ENCODE measurements at regions not wholly inside any gene's neighbourhood (a gene's known extent, or its start where the extent isn't known, plus 50 kb on each side); places are given as distances from the start of the nearest gene placed in this dataset.
"Not testable (repeated sequence)": the region's sequence is repeated elsewhere in the genome, so short reads cannot be mapped to it uniquely, and the experiment has no call there.

DNA sequence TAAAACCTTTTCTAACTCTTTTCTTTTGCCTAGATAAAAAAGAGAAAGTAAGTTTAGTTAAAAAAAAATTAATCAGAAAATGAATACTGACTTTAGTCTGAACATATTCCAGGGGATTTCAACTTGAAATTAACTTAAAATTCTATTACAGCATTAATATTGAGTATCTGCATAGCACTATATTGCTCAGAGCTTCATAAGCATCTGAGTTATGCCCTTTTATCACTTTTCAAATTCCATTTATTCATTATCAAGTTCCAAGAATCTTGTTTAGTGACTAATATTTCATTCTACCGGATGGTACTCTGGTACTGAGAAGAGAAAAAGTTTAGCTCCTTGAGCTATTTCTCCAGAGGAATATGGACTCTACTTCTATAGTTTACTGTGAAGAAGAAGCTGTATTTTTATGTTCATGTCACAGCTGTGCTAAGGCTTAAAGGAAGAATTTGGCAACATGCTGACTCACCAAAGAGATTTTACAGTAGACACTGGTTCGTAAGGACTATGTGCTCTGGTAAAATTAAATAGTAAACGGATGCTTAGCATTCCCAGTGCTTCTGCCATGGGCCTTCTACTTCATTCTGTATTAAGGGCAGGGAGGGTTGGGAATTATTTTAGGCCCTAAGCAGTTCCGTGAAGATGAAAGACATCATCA lies 285.2 kb upstream of the SEMA6A start:
- no peak for DNase-seq

DNA sequence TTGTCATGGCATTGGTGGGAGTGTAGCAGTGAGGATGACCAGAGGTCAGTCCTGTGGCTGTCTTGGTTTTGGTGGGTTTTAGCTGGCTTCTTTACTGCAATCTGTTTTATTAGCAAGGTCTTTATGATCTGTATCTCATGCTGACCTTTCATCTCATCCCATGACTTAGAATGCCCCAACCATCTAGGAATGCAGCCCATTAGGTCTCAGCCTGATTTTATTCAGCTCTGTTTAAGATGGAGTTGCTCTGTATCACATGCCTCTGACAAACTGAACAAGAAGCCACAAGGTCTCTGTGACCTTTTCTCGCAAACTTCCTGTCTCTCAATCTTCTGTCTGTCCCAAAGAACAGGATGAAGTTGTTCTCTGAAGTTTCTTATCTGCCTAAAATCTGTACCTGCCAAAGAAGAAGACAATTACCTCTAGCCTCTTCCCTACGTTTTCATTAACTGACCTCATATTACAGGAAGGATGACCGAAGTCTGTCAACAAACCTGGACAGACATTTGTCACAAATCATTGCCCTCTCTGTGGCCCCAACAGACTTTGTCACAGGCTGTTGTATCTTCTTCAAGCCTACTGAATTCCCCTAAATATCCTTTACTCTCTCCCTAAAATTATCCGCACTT lies 284.2 kb upstream of the SEMA6A start:
- DNase-seq, result no peak

DNA sequence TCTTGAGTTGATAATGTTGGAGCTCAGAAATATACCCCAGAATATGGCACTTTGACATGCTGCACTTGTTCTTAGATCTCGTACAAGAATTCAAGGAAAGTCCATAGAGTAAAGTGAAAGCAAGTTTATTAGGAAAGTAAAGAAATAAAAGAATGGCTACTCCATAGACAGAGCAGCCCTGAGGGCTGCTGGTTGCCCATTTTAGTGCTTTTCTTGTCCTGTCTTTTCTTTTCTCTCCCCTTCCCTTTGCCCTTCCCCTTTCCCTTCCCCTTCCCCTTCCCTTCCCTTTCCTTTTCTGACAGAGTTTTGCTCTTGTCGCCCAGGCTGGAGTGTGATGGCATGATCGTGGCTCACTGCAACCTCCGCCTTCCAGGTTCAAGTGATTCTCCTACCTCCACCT lies 283.4 kb upstream of the SEMA6A start:
- not testable (repeated sequence) for DNase-seq

DNA sequence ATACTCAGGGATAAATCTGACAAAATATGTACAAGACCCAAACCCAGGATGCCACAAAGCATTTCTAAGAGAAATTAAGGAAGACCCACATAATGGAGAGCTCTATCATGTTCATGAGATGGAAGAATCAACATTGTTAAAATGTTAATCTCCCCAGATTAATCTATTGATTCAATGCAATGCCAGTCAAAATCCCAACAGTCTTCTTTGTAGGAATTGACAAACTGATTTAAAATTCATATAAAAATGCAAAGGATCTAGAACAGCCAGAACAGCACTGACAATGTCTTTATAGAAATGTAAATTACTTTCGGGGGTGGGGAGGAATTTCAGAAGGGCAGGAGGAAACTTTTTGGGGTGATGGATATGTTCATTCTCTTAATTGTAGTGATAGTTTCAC lies 281.6 kb upstream of the SEMA6A start:
- DNase-seq, result no peak

DNA sequence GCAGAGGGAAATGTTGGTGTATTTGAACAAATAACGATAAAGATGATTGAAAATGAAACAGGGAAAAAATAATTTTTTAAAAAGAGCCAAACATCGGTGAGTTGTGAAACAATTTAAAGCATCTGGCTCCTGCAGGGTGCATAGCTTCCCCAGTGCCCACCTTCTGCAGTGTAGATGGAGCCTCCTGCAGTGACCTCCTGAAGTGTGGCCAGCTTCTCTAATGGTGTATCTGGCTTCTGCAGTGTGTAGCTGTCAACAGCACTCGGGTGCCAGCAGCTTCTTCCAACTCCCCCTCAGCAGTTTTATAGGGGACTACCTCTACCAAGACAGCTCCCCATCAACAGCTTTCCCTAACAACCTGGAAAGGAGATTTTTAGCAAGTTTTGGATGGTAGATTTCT lies 279.4 kb upstream of the SEMA6A start:
- DNase-seq, result no peak

DNA sequence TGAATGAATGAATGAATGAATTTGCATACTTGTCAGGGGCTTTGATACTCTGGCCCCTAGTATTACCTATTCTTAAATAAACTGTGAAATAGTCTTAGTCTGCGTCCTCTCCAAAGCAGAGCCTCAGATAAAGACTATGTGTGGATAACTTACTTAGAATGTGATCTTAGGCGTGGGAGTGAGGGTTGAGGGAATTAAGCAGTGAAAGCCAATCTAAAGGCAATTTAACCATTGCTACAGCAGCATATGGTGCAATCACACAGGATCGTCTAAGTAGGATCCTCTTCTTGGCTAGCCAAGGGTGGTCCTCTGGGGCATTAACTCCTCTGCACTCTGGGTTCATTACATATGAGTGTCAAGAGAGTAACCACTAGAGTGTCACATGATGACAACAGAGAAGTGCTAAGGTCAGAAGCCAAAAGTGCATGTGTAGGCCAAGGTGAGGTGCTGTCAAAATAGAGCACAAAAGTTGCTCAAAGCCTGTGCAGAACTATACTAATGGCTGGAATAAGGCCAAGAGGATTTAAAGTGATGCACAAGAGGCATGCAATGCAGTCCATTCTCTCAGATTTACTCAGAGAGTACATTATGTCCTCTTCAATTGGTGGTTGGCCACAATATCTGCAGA lies 274.4 kb upstream of the SEMA6A start:
- DNase-seq, result no peak

DNA sequence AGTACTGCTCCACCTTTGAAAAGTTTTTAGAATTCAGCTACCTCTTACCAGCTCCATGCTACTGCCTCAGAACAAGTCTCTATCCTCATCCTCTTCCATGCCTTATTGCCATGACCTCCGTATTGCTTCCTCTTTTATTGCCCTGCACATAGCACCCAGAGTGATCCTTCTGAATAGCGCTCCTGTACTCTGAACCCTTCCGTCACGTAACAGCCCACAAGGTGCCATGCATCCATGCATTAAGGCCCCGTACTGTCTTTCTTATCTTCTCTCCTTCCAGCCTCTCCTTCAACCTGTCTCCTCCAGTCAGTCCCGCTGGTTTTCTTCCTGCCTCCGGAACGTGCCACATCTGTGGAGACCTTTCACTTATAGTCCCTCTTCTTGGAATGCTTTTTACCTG lies 273.3 kb upstream of the SEMA6A start:
- DNase-seq, result no peak

DNA sequence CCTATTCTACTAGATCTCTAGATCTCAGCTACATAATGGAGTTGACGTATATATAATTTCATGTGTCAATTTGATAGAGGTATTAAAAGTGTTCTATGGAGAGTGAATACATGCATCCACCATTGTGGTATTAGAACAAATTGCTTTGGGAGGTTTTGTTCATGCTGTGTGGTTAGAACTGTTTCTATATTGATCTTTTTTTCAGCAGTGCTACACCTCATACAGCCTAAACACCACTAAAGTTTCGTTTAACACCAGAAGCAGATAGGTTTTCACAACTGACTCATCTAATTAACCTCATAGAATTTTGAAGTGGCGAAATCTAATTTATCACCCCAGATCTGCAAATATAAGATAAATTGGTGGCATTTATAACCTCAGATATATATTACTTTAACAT lies 269.4 kb upstream of the SEMA6A start:
- no peak for DNase-seq

DNA sequence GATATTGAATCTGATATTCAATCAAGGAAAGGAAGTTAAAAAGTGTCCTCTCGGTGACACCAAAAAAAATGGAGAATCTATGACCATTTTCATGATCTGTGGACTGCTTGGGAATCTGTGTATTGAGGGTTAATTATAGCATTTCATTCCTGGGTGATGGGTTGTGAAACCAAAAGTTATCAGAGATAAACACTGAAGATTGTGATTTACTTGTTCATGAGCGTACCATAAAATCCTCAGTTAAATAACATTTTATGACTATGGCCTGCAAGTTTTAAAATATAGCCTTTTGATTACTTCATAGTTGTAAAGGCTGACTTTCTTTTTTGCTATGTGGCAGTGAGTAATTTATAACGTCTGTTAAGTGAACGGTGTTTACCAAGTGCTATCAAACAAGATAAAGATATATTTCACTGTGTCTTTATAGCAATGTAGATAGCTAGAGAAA lies 267.9 kb upstream of the SEMA6A start:
- no peak for DNase-seq

DNA sequence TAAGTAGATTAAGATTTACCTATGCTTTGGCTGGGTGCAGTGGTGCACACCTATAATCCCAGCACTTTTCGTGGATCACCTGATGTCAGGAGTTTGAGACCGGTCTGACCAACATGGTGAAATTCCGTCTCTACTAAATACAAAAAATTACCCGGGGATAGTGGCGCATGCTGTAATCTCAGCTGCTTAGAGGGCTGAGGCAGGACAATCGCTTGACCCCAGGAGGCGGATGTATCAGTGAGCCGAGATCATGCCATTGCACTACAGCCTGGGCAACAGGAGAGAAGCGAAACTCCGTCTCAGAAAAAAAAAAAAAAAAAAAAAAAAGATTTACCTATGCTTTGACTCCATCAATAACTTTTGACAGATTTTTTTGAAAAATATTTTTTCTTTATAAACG lies 267.1 kb upstream of the SEMA6A start:
- DNase-seq, result no peak

DNA sequence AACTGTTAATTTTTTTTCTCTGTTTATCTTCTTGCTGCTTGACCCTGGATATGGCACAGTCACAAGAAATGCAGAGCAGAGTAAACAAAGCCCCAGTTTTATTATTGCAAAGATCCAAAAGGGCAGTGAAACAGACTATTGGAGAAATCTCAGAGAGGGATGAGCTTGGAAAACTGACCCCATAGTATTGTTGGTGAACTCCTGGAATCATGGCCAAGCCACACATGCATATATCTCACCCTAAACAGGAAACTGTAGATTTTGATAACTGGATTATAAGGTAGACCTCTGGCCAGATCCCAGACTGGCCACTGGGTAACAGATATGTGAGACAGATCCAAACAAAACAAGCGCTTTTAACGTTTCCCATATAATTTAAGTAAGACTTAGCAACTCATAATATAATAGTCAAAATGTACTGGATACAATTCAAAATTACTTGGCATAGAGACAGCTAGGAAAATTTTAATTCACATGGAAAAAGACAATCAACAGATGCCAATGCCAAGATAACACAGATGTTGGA lies 263.5 kb upstream of the SEMA6A start:
- no peak for DNase-seq

DNA sequence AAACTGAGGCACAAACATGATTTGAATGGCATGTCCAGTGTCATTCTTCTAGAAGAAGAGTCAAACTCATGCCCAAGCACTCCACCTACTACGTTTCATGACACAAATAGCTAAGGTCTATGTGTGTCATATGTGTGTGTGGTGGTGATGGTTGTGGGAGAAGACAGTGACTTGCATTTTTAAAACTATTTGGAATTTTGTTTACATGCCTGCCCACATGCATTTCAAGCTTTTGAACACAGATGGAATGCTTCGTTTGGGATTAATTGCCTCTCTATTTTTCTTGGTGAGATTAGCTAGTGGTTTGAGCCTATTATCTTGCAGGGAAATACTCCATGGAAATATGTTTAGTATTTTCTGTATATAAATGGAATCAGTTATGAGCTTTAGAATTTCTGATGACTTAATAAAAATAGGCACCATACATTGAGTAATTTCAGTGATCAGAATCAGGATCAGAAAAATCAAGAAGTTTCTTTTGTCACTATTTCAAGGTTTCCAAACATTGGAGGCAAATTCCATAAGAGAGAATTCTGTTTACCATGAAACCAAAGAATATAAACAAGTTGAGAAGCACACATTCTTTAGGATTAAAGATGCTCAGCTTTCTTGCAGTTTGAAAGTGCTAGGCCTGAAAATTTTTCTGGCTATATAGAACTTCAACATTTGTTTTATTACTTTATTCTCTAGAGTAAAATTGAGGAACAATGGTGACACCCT lies 260.3 kb upstream of the SEMA6A start:
- DNase-seq, result no peak

DNA sequence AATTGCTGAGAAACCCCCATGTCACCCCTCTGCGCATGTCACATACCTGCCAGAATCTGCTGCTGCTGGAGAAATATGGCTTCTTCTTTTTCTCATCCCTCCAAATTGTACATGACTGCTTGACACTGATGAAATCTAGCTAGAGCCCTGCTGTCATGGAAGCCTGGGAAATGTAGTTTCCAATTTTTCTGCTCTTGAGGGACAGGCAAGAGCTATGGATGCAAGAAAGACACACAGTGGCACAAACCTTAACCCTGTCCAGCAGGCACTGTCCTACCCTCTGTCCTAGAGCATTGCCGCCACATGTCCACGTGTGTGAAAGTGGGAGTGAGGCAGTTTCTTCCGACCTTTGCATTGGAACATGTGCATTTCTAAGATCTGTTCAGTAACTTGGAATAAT lies 255.5 kb upstream of the SEMA6A start:
- DNase-seq, result no peak

DNA sequence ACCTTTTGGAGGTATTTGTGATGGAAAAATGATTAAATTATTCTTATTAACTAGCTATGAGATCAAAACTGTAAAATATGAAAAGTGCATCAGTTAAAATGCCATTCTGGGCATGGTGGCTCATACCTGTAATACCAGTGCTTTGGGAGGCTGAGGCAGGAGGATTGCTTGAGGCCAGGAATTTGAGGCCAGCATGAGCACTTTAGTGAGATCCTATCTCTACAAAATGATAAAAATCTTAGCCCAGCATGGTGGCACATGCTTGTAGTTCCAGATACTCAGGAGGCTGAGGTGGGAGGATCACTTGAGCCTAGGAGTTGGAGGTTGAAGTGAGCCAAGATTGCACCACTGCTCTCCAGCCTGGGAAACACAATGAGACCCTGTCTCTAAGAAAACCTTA lies 252.5 kb upstream of the SEMA6A start:
- no peak for DNase-seq

DNA sequence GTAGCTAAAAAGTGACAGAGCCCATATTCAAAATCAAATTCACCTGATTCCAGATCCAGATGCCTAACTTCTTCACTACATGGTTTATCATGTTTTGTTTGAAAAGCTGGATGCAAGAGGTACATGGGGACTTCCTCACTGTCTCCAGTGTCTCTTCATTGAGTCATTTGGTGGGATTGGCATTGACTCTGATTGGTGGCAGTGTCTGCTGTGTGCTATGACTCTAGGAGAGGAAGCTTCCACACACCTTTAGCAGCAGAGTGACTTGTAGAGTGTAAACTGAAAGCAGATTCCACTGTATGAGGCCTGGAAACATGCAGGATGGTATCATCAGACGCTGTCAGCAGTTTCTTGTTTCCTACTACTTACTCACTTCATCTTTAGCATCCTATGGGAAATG lies 250.9 kb upstream of the SEMA6A start:
- DNase-seq, result no peak

DNA sequence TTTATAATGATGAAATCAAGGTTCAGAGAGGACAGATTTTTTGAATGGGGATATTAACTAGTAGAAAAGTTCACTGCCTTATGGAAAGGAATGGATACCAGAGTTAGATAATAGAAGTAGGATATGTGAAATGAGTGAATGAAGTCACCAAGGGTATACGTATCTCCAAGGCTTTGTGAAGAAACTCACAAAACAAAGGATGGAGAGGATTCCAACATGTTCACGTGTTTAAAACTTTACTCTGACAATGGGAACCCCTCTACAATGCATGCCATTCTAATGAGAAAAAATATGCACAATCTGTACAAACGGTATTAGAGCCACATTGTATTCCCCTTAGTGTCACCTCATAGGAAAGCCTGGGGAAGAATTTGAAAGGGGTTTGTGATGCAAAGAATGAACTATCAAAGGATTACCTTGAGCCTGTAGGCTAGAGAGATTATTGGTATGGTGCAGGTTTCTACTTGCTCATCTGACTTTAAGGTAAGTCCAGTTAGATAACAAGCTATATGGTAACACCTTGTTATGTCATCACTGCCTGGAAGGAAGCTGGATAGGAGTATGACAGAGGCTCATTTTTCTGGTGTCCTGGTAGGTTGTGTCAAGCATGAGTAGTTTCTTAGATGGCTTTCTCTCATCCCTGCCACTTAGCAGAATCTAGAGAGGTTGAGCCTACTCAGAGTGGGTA lies 250.3 kb upstream of the SEMA6A start:
- no peak for DNase-seq

DNA sequence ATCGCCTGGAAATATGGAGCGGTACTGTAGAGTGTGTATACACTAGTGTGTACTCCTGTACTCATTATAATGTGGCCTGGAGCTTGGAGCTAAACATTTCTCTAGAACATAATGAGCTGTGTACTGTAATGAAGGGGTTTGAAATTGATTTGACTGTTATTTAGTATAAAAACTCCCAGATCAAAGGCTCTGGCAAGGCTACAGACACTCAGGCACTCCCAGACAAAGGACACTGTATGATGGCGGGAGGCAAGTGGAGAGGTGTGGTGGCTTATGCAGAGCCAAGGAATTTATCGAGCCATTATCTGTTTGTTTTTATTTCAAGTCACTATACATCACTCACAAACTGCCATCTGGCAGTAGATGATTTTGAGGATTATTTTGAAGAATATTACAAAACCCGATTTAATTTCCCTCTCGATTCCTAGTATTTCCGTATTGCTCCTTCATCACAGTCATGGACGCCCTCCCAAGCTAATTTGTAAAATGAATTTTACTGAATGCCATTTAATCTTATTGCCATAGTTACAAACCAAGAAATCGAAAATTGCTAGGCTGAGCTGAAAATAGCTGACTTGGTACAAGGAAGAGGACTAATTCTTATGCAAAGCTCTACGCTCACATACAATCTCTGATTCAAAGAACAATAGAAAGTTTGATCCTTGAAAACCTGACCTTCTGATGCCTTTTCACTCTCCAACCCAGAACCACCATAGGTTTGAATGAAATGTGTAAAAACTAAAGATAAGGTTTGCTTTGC lies 240.2 kb upstream of the SEMA6A start:
- DNase-seq, result no peak

DNA sequence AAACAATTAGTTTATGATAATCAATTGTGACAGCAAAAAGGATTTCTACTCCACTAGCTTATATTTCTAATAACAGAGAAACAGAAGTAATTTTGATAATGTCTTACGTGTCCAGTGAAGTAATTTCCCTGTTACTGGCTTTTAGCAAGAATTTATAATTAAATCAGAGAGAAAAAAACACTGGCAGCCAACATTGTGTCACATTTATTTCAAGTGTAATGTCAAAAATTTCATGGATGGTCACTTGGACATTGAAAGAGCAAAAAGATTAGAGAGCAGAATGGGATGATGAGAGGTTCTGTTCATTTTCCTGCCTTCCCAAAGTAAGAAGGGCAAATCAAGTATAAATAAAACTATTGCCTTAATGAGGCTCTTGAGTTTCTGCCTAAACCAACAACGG lies 239.3 kb upstream of the SEMA6A start:
- DNase-seq, result no peak

DNA sequence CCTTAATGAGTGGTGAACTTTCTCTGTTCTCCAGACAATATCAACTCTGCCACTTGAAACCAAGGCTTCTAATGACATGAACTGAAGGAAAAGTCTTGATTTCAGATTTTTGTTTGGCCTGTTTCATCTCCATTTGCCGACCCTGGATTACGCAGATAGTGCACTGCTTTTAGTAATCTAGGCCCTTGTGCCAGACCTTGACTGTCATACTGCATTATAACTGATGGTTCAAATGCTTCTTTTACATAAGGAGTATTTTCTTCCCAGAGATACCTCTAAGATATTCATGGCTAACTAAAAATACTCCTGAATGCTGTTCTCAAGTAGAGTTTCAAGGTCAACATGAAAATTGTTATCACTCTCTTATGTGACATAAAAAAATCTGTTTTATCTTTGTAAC lies 238.7 kb upstream of the SEMA6A start:
- no peak for DNase-seq

DNA sequence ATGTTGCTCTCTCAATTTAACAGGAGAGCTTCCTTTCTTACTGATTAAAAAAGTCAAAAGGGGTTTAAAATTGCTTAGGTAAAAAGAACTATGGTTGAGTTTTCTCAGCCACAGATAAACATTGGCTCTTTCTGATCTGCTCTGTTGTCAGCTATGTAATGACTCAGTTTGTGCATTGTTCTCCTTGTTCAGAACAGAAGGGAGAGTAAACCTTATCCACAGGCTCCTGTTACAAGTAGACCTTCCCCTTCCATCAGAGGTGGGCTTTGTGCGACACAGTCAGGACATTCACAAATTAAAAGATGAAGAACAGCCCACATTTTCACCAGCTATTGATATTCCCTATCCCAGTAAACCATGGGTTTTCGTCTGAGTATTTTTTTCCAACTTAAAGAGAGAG lies 236.3 kb upstream of the SEMA6A start:
- no peak for DNase-seq

DNA sequence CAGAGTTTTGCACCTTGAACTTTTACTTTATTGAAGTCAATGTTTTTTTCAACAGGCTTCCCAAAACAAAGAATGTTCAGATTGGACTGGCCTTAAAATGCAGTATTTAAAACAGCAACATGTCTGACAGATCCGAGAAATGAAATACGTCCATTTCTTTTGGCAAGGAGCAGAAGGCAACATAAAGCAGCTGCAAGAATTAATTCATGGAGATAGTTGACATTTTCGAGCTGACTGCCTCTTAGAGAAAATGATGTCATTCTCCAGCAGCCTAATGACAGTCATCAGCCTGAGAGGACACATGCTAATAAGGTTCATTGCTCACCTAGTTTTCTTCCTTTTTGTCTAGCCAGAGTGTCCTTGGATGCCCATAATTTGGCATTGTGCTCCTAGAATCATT lies 232.2 kb upstream of the SEMA6A start:
- no peak for DNase-seq

DNA sequence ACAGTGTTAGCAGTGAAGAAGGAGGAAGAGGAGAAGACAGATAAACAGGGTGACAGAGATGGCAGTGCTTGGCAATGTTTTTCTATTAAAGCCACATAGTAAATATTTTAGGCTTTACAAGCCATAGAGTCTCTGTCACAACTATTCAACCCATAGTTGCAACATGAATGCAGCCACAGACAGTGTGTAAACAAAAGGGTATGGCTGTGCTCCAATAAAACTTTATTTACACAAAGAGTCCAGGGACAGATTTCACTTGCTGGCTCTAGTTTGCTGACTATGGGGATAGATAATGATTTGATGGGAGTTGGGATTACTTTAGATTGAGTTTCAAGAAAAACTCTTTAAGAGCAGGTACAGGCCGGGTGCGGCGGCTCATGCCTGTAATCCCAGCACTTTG lies 224.8 kb upstream of the SEMA6A start:
- DNase-seq, result no peak
